HG03108 (cell line): ENCODE measurements at regions not wholly inside any gene's neighbourhood (a gene's known extent, or its start where the extent isn't known, plus 50 kb on each side); places are given as distances from the start of the nearest gene placed in this dataset.

Experiments used
- ATAC-seq: cut with Tn5 transposase; IDR thresholded peaks from one replicate; pipeline ENCODE4 v1.9.1; 2021; ENCODE audit warnings: moderate library complexity; ENCODE audit not compliant: unreplicated experiment

DNA sequence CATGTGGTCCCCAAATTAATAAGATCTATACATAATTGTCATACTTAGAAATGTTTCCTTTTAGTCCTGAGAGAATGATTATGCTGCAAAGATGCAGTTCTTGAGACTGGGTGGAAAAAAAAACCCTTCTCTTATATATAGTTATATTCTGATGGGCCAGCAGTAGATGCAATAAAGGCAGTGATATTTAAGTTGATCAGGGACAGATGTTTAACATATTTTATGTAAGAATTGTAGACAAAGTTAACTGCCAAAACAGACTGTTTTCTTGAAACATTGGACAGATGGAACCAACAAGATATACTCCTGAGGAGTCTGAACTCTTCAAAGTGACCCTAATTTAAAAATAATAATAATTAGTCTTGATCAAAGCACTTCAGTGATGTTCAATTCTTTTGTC is 172.0 kb upstream of the LRIG1 start:
- no peak for ATAC-seq

DNA sequence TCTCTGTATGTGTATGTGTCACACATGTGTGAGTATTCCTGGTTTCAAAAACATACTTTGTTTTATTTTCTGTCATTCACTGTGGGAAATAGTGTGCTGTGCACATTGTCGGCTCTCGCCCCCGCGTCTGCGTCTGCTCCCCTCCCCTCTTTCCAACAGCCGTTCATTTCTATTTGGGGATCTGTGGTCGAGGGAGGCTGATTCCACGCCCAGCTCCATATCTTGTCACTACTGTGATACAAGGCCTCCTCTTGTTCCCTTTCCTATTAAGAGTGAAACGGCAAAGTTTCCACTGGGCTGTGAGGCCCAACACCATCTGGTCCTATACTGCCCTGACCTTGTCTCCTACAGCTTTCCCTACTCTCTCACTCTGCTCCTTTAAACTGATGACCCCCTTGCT is 172.5 kb upstream of the LRIG1 start:
- no peak for ATAC-seq

DNA sequence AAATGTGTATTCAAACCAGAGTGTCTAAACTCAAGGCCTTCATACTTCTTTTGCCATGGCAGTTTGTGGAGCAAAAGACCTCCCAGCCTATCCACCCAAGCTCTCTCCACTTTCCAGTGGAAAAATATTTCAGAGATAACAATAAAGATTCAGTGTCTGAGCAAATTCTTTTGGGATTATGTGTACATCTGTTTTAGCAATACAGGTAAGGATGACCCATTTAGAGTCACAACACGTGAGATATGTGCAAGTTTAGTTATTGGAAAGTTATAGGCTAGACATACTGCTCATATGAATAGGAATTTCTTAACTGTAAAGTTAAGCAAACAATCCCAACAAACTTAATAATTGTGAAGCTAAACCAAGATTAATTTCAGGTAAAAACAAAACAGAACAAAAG is 174.5 kb upstream of the LRIG1 start:
- no peak for ATAC-seq

DNA sequence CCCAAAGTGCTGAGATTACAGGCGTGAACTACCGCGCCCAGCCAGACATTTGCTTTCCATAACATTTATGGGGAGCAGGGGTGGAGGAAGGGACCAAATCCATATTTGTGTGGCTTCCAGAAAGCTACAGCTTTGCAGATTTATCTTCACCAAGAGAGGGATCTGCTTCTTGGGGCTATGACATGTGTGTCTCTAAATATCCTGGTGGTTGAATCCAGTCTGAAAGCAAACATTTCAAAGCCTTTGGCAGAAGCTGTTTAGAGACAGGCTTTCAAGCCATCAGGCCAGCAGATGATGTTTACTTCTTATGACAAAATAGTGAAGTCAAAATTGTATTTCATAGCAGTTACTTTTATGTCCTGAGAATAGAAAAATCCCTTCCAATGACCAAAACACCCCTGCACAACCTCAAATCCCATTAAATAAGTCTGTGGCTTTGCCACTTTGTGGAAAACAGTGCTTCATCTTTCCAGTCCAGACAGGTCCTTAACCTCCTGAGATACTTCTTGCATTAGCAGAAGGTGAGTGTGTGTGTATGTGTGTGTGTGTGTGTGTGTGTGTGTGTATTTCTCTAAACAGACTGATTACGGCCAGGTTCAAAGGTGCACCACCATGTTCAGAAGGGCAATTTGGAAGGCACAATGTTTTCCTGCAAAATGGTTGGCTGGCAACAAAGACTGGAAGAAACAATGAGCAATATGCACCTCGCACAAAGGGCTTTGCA is 191.4 kb upstream of the LRIG1 start:
- no peak for ATAC-seq

DNA sequence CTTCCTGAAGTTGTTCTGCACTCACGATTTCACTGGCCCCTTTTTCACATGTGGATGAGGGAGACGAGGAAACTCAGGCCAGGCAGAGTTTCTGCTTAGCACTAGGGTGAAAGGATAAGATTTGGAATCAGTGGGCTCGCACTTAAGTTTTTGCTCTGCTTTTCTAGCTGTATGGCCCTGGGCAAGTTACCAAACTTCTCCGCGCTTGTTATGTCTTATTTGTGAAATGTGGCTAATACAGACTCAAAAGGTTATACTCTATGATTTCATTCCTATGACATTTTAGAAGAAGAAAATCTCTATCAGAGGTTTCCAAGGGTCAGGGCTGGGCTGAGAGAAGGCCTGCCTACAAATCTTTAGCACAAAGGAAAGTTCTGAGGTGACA is 191.9 kb upstream of the LRIG1 start:
- no peak for ATAC-seq

DNA sequence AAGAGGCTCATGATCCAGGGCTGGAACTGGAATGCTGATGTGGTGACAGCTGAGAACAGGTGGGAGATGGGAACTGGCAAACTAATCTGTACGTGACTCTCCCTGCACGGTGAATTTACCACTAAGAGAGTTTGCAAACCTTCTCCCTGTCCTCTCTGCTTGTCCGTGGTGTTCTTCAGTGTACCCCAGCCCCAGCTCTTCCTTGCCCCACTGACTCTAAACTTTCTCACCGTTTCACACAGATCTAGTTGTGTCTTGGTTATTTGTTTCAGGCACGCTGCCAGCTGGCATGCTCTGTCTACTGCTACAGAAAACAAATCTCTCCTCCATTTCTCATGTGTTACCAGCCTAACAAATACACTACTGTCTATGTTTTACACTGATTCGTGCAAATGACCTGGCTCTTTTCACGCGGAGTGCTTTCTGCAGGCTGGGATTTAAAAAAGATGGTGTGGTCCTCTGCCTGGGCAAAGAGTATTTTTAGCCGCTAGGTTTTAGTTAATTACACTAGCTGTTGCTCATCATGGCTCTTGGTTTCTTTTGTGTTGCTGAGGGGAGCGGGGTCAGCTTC is 192.7 kb upstream of the LRIG1 start:
- ATAC-seq, result no peak

DNA sequence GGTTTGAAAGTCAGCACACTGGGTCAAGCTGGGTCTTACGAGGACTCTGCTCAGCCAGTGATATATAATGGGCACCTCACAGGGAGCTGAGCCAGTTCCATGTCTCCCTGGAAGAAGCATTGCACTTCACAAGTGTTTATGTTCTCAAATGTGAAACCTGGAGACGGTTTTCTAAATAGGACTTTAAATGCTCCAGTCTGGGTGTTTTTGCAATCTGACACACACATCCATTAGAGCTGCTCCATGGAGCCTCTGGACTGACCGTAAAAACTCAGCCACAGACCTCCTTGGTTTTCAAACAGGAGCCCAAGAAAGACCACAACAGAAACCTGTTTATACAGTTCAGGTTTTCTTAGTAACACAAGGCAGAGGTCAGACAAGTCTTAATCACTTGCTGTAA is 201.3 kb upstream of the LRIG1 start:
- ATAC-seq, result no peak

DNA sequence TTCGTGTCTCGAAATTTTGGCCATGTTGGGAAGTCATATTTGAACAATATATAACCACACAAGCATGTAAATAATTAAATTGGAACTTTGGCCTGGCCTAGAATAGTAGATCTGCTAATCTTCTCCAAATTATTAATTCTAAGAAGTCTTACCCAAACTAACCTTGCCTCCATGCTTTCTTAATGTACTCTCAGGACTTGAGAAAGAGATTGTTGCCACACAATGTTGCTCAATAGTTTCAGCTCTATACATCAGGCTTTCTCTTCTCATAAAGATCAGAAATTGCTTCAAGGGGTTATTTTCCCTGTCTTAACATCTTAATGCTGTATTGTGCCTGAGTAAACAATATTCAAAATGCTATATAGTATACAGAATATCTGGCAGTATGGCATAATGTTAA is 202.7 kb upstream of the LRIG1 start:
- no peak for ATAC-seq

DNA sequence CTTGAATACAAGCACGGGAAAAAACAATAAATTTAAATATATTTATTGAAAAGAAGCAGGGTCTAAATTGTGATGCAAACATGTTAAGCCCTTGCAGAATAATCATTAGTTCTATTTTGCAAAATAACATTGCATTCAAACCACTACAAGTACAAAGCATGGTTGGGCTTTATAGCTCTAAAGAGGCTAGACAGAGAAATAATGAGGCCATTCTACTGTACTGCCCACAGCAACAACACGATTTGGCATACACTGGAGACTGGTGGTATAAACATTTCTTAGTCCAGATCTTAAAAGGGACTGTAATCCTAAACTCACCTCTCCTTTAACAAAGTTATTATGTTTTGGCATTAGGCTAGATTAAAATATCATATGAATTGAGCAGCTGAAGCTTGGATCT is 204.3 kb upstream of the LRIG1 start:
- no peak for ATAC-seq

DNA sequence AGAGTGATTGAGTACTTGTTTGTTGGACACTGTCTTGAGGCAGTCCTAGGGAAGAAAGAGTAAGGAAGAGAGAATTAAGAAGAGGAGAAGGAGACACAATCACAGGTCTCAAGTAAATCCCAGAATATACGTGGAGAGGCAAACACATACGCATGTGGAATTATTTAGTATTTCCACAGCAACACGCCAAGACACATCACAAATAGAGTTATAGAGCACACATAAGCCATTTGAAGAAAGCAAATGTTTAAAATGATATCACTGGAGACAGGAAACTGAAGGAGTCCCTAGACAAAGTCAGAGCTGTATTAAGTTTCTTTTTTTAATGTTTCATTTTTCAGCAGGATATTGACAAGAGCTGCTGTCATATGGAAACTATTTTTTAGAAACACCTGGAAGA is 206.1 kb upstream of the LRIG1 start:
- no peak for ATAC-seq

DNA sequence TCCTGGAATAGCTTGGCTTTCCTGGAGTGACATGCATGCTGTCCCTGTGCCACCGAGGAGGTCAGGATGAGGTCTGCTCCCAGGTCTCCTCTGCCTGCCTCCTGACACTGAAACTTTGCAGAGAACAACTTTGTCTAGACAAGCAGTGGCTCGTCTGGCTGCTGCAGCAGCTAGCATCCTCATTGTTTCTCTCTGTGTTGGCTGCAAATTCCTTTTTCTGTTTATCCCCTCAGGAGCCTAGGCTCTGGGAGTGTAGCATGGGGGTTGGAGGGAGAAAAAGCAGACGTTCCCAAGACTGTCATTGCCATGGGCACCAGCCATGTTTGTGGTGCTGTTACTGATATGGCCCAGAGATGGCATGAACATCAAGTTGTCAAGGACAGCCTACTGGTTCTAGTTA is 208.7 kb upstream of the LRIG1 start:
- no peak for ATAC-seq

DNA sequence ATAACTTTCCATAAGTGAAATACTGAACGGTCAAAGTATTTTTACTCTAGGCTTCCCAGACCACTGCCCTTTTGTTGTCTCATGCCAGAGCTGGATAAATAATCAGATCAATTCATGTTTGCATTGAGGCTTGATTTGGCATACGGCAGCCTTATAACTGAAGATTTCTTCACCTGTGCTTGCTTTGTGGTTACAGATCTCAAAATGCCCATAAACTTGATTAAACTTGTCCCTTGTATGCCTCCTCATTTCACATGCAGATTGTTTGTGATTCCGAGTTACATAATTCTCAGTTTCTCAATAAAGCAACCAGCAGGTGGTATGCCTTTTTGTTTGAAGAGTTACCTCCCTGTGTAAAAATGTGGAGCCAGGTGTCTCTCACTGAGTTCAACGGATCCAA is 211.4 kb upstream of the LRIG1 start:
- no peak for ATAC-seq

DNA sequence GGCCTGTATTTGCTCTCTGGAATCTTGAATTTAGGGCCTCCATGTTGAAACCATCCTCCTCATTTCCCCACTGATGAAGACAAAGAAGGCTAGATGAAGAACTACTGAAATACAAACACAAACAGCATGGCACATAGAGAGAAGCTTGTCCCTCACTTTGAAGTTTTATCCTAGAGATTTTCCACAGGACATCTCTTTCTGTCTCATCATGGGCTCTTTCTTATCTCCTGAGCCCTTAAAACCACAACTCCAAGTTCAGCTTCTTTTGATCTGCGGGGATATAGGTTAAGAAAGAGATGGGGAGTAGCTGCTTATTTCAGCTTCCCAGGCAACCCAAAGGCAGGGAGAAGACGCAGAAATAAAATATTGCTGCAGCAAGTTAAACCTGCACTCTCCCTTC is 213.1 kb upstream of the LRIG1 start:
- no peak for ATAC-seq

DNA sequence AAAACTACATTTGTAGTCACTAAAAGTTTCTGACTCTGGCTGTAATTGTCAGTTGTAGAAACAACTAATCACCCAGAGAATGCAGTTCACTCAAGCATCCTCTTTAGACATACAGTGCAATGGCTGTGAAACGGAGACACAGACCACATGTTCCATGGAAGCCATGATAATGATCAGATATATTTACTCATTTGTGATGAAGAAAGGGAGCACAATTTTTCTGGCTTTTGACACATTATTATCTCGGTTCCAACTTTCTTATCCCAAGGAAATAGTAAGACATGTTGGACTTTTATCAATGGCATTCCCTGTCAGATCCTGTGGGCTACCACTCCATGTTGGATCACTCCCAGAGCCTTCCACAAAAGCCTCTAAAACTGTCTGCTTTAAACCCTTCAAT is 215.0 kb upstream of the LRIG1 start:
- ATAC-seq, result no peak

DNA sequence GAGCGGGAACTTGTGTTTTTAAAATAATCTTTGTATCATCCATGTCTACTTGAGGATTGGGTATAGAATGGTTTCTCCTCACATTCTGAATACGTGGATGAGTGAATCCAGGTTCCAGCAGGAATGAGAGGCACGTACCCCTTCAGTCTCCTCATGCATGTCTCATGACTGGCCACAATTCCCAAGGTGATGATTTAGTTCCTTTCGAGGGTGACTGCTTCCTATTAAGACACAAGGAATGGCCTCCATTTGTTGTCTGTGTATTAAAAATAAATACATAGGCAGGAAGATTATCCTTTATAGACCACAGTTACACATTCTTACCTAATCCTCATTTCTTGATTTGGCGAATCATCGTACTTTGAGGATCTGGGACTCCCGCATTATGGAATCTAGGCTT is 217.0 kb upstream of the LRIG1 start:
- no peak for ATAC-seq

DNA sequence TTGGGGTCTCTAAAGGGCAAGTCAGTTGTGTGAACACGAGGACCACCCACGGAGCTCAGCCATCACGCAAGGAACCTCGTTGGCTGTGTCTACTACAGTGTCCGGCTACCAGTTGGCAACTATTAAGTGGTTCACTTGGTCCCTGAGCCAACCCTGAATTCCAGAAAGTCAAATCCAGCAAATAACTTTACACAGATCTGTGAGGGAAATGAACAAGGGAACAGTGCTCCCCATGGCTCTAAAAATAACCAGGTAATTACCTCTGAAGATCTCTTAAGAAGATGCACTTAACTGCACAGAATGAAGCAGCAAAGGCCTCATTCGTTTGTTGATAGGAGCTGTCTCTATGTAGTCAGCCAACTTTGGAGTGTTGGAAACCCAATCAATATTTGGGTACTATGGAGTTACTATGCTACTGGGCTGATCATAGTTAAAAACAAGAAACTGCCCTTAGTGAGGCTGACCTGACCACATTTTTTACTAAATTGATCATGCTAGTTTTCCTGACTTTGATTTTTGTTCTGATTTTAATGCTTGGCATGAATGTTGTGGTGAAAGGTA is 219.1 kb upstream of the LRIG1 start:
- ATAC-seq, result no peak

DNA sequence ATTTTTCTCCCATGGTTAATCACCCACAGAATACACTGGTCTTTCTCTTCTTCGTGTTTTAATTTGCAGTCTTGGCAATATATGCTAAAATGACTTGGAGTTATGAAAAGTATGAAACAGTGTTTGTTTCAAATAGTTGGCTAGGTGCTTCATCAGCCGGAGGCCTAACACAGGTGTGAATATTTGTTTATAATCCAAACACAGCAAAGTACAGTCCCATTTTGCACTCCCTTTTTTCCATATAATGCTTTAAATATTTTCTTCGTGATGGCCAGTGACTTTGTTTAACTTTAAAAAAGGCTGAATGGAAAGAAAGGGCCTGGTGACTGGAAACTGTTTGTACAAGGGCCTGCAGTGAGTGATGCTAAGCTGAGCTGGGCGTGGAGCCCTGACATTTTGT is 219.7 kb upstream of the LRIG1 start:
- no peak for ATAC-seq

DNA sequence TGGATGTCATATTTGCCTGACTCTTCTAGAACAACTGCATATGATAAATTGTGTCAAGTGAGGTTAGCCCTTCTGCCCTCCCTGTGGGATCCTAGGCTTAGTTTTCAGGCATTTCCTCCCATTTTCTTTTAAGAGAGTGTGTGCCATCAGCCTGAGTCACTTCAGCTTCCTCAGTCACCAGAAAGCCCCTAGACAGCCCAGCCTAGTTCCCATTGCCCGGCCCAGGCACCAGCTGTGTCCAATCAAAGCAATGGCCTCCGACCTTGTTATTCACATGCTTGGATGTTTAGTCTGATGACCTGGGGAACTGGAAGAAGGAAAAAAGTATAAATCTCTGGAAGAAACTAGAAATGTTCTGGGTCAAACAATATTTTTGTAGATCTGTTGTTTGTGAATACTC is 221.9 kb upstream of the LRIG1 start:
- no peak for ATAC-seq

DNA sequence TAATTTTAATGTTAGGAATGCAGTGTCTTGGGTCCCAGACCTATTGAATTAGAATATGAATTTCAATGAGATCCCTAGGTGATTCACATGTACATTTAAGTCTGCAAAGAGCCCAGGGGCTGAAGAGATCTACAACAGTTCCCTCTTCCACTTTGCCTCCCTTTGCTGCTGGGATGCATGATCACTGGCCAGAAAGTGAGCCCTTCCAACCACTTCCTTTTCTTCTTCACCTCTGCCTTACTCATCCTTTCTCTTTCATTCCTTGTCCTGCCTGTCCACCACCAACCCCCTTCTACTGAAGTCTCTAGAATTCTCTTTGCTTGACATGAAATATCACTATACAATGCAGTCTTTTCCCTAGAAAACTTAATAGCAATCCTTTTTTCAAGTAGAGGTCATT is 222.4 kb upstream of the LRIG1 start:
- no peak for ATAC-seq

DNA sequence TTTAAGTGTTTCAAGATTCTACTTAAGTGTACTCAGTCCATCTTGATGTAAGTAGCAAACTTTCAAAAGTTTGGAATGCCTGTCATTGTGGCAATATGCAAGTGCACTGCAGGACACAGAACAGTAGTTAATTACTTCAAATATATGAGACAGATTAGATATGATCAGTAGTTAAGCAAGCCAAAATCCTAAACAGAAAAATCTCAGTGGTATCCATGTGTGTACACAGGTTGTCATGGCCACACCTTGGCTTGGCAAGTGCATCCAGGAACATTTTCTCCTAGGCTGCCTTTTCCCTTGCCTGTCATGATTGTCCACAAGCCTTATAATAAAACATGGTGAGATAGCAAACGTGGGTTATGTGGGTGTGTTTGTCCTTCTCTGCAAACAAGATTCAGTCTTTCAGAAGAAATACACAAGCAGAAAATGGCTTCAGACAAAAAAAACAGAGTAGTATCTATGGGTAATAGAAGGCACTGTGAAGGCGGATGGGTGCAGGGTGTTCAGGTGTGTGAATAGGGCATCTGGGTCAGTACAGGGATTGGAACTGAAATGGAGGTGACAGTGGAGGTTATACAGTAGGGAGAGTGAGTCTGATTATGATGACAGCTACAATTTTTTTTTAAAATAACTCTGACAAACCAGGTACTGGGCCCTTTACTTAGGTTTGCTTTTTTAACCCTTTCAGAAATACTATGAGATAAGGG is 229.0 kb upstream of the LRIG1 start:
- no peak for ATAC-seq

DNA sequence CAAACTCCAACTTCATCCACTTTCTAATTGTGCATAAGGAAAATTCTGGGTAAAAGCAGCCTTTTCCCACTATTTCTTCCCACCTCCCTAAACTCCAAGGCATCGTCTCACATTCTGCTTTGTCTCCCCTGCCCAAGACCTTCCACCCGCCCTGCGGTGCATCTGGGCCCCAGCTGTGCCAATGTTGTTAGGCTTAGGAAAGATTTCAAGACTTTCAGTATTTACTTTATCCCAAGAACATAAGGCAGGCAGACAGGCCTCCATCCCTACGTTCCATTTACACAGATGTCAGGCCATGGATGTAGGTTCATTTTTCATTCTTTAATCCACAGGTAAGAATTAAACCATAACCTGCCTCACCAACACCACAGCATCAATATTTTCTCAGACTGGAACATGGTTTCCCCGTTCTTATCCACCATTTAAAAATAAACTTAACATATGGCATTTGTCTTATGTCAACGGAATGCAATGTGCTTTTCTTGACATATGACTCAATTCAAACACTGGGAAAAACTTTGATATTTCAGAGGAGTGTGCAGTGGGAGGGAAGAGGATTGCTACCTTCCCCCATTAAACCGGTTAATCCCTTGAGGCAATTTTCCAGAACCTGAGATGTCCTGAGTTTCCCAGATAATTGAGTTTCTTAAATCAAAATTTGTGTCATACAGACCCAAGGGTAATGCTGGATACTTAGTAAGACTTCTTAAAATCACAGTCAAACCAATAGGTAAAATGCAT is 238.0 kb upstream of the LRIG1 start:
- no peak for ATAC-seq

DNA sequence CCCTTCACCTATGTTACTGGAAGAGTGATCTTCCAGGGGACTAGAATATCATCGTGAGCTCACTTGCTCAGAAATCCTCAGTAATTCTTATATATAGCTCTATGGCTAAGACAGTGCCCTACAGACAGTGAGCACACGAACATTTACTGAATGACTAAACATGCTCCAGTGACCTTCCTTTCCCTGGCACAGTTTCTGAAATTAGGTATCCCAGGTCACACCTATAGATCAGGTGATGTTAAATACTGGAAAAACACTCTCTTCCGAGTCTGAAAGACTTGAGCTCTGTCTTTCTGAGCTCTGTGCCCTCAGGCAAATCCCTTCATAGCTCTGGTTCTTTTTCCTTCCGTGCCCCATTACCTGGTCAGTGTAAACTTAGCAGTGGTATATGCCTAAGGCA is 239.4 kb upstream of the LRIG1 start:
- no peak for ATAC-seq
